ENCODE measurements at regions not wholly inside any gene's neighbourhood (a gene's known extent, or its start where the extent isn't known, plus 50 kb on each side); places are given as distances from the start of the nearest gene placed in this dataset.

DNA sequence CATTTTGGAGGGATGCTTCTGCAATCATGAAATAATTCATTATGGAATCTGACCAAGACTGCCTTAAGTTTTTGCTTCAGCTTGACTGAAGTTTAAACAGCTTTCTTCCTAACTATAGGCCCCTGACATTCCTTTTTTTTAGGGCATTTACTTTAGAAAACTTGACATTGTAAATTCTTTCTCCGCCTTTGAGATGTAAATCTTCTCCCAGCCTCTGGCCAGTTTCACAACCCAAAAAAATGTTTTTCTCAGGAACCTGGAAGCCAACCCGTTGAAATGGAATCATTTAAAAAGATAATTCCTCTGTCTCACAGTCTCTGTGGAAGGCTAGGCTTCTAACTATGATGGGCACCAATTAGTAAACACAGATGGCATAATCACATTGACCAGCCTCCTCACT, 710.4 kb upstream of the PABPC4L start:
- TF ChIP-seq EZH2 (IDR thresholded peaks at IDR 0.05) = no peak
- TF ChIP-seq POLR2AphosphoS5 (IDR thresholded peaks at IDR 0.05; ENCODE audit: borderline replicate concordance, low read depth, low read length) = no peak
- no peak for TF ChIP-seq FOXP2 (optimal IDR thresholded peaks at IDR 0.05; ENCODE audit: control extremely low read depth, extremely low read length, insufficient read depth)

All from SK-N-MC (cell line).